ENCODE measurements at regions not wholly inside any gene's neighbourhood (a gene's known extent, or its start where the extent isn't known, plus 50 kb on each side); places are given as distances from the start of the nearest gene placed in this dataset.

GRCh38 chr18:45521777-45522176 lies 93.5 kb upstream of the SLC14A2 start:
- TF ChIP-seq CTCF (IDR thresholded peaks at IDR 0.05 in 2 of 3, conservative IDR thresholded peaks at IDR 0.05 in 1 of 3; ENCODE audit: control insufficient read depth in 2 of 3, extremely low read depth in 1 of 3, insufficient read depth in 1 of 3, low read depth in 3 of 3, low read length in 3 of 3) (no peak), MXI1 (IDR thresholded peaks at IDR 0.05; ENCODE audit: low read depth, low read length) (no peak), POLR2A (IDR thresholded peaks at IDR 0.05; ENCODE audit: low read depth, low read length) (no peak), ASH2L (IDR thresholded peaks at IDR 0.05; ENCODE audit: borderline replicate concordance, low read depth) (no peak)

Data from GM12878 (cell line).